ENCODE measurements at regions not wholly inside any gene's neighbourhood (a gene's known extent, or its start where the extent isn't known, plus 50 kb on each side); places are given as distances from the start of the nearest gene placed in this dataset.

DNA sequence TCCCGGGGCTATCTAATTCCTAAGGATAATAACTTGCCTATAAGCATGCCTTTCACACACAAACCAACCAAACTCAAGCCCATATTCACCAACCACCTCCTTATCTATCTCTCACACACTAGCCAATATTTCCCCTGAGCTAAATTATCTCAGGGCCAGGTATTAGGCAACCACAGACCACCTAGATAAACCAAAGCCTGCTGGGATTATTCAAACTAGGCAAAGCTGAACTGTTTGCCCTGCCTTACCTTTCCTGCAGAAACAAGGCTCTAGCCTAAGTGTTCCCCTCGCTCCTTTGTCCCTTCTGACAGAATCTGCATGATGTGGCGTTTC lies 114.7 kb upstream of the EEA1 start:
- DNase-seq: no peak

GRCh38 chr12:93047118-93047517 lies 118.0 kb upstream of the EEA1 start:
- DNase-seq: no peak

- DNase-seq: no peak
Measured at GRCh38 chr12:93048656-93049055, 119.6 kb upstream of the EEA1 start.

- no peak for DNase-seq
Measured at GRCh38 chr12:93050026-93050747, 121.1 kb upstream of the EEA1 start.

- DNase-seq: no peak
Measured at GRCh38 chr12:93050748-93051081, 121.6 kb upstream of the EEA1 start.

DNA sequence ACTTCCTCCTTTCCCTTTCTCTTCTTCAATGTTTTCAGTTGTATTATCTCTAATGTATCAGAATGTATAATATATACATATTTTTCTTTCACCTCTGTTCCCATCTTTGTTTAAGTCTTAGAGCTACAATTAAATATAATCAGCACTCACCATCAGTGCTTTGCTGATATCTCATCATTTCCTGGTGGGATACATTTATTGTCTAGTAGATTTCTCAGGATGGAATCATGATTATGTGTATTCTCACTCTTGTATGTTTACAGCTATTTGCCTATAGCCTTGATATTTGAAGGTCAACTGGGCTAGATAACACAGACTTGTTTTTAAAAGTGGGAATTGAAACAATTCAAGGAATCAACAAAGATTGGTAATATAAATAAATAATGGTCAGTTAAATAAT lies 124.9 kb upstream of the EEA1 start:
- DNase-seq: no peak

DNA sequence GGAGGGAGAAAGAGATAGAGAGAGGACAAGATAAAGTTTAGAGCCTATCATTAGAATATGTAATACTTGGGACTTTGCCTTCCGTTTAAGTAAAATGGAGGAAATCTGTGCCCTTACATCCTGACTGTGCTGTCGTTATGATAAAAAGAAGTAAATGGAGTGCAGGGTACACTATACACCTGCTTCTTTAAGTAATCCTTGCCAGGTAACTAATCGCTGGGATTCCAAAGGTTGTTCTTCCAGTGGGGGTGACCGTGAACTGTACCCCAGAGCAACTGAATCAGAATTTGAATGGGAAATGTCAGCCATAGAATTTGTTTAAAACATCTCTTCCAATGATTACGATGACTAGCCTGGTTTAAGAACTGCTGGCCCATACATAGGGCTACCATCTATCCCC lies 126.1 kb upstream of the EEA1 start:
- no peak for DNase-seq

DNA sequence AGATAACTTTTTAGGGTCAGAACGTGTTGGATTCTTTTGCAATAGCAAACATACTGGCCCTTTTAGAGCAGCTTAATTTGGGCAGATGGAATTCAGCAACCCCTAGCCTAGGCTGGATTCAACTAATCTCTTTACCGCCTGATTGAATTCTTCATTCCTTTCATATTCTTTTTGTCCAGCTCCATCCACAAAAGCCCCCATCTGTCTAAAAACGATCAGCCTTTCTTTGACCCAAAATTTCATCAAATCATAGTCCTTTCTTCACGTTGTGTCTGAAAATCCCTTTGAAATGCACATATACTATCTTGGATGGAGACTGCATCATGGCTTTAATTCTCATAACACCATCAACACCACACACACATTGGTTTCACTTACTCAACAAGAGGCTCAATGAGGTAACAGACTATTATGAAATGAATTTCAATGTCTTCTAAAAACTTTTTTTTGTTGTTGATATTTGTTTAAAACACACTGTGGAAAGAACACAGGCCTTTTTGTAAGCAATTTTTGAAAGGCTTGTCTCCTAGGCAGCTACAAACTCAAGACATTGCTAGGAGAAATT lies 128.0 kb upstream of the EEA1 start:
- DNase-seq: no peak

DNA sequence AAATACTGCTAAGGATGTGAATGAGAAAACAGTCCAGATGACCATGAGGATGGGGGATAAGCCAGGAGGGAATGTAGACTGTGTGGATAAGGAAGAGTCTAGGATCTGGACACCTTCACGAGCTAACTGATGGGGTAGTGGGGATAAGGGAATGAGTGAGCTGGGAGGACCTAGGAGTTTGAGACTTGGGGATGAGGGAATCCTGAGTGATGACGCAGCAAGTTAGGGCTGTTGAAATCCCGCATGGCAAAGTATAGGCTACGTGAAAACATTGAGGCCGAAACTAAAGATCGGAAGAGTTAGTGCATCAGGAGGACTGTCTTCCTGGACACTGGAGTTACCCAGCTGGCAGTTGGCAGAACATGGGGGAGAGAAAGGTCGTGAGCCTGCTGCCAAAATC lies 129.2 kb upstream of the EEA1 start:
- DNase-seq: no peak

DNA sequence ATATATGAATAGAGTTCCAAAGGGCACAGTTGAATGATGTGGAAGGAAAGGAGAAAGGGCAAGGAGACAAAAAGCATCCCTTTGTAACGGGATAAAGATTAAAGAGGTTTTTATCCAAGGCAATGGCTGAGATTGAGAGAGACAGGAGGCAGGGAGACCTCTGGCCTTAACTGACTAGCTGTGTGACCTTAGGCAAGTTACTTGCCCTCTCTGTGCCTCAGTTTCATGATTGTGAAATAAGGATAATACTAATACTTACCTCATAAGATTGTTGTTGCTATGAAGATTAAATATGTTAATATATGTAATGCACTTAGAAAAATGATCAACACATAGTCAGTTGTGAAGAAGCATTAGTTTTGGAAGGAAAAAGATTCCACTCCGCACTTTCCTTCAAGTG lies 130.2 kb upstream of the EEA1 start:
- DNase-seq: no peak

DNA sequence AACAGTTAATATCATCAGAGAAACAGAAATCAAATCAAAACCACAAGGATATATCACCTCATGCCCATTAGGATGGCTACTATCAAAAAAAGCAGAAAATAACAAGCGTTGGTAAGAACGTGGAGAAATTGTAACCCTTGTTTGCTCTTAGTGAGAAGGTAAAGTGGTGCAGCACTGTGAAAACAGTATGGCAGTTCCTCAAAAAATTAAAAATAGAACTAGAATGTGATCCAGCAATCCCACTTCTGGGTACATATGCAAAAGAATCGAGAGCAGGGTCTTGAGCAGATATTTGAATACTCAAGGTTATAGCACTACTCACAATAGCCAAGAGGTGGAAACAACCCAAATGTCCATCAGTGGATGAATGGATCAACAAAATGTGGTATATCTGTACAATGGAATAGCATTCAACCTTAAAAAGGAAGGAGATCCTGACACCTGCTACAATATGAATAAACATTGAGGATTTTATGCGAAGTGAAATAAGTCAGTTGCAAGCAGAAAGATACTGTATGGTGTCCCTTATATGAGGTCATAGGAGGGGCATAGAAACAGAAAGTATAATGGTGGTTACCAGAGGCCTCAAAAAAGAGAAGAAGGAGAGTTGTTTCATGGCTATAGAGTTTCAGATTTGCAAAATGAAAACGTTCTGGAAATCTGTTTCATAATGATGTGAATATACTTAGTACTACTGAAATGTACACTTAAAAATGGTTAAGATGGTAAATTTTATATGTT lies 131.0 kb upstream of the EEA1 start:
- no peak for DNase-seq

- DNase-seq: no peak
Measured at GRCh38 chr12:93060666-93061472, 131.8 kb upstream of the EEA1 start.

- no peak for DNase-seq
Measured at GRCh38 chr12:93061473-93062419, 132.7 kb upstream of the EEA1 start.

DNA sequence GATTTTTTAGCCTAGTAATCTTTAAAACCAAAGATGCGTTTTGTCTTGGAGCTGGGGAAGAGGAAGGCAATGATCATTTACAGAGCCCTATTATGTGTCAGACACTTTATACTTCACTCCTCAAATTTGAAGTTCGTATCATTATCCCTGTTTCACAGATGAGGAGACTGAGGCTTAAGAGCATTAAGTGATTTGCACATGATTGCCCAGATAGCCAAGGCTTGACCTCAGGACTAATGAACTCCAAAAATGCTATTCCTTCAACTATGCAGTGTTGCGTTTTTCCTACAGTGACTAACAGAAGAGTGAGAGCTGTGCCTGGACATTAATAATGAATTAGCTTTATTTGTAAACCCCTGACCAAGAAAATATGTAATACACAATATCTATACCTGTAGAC lies 136.8 kb upstream of the EEA1 start:
- DNase-seq: no peak

- DNase-seq: no peak
Measured at GRCh38 chr12:93072340-93072739, 143.2 kb upstream of the EEA1 start.

- no peak for DNase-seq
Measured at GRCh38 chr12:93073324-93073723, 144.2 kb upstream of the EEA1 start.

GRCh38 chr12:93078059-93078458 lies 149.0 kb upstream of the EEA1 start:
- no peak for DNase-seq

DNA sequence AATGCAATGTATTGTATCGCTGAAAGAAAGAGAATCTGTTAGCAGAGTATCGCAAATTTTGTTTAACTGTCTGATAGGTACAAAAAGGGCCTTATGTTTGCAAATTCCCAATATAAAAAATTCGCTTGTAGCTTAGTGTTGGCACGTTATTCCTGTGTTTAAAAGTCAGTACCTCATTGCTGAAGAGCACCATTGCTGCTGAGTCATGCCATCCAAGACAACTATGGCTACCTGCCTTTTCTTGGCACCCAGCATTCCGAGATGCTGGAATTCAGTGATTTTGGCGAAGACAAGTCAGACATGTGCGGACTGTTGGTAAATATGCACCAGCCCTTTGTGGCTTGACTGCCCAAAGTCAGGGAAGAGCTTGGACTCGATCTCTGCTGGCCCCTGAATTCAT lies 149.5 kb upstream of the EEA1 start:
- DNase-seq: no peak

- DNase-seq: no peak
Measured at GRCh38 chr12:93079271-93079670, 150.2 kb upstream of the EEA1 start.

DNA sequence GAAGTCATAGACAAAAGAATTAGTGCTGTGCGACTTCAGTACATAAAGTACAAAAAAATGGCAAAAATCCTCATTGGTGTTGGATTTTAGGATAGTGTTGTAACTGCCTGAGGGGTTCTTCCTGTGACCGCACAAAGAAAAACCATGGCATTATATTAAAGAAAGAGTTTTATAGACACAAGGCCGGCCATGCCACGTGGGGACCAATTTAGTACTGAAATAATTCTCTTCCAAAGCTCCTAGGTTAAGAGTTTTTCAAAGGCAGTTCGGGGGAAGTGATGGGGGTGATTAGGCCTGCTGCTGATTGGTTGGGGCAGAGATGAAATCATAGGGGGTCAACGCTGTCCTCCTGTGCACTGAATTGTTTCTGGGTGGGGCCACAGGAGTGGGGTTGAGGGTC lies 150.9 kb upstream of the EEA1 start:
- DNase-seq: no peak

DNA sequence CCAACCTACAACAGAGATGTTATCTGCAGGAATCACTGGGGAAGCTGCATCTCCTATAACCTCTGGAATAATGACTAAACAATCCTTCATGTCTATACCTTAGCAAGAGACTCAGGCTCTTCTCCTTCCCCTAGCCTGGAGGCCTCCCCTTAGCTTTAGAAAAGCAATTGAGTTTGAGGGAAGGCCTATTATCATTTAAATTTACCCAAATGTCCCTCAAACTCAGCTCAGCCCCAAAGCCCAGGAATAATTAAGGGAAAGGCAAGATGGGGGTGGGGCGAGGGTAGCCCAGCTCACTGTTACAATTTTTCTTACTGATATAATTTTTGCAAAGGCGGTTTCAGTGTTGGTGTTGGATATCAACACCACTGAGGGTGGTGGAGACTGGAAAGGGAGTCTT lies 151.4 kb upstream of the EEA1 start:
- DNase-seq: no peak

- no peak for DNase-seq
Measured at GRCh38 chr12:93080994-93081809, 152.1 kb upstream of the EEA1 start.

All from activated CD4-positive, alpha-beta T cell treated with anti-CD3 and anti-CD28 coated beads, Interleukin-2, amount 50 U/mL, for 4 hours (primary cell).